Fibroblast of villous mesenchyme (primary cell): ENCODE measurements at regions not wholly inside any gene's neighbourhood (a gene's known extent, or its start where the extent isn't known, plus 50 kb on each side); places are given as distances from the start of the nearest gene placed in this dataset.

ENCODE experiments used
- DNase-seq: peaks from one replicate; pipeline ENCODE4 v3.0.0-alpha.2; 2010; ENCODE audit warnings: low read depth
- H3K4me3 ChIP-seq: 2 replicates; pipeline ENCODE4 v1.5.1; 2011; ENCODE audit warnings: low read depth, mild to moderate bottlenecking, low read length
- TF ChIP-seq, protein P1 (sequence below): IDR thresholded peaks from 2 replicates; pipeline ENCODE4 v1.5.1; 2012; ENCODE audit warnings: low read depth, mild to moderate bottlenecking, low read length; ENCODE audit not compliant: insufficient read depth

DNA sequence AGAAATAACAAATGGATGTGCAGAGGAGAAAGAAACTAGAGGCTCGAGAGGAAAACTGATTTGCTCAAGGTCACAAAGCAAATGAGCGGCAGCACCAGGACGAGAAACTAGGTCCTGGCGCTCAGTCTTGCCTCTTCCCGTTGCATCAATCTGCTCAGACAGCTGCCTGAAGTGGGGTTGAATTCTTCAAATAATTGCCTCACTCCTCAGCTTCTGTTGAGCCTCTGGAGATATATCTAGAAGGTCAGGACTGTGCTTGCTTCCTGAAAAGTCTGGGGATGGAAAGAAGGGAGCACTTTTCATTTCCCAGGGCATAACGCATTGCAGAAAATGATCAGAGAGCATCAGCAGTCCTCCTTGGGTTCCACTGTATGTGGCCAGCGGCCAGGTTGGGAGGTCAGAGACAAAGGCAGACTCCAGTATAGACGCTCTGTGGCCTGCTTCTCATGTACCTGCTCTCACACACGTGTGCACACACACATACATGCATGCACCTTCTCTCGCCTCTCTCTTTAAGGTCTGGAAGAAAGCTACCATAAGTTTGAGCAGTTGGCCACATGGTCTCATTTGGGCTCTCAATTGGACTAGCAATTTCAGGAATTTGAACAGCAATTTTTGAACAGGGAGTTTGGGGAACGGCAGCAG, 83.7 kb upstream of the DUSP5 start:
- TF ChIP-seq, protein P1, sequence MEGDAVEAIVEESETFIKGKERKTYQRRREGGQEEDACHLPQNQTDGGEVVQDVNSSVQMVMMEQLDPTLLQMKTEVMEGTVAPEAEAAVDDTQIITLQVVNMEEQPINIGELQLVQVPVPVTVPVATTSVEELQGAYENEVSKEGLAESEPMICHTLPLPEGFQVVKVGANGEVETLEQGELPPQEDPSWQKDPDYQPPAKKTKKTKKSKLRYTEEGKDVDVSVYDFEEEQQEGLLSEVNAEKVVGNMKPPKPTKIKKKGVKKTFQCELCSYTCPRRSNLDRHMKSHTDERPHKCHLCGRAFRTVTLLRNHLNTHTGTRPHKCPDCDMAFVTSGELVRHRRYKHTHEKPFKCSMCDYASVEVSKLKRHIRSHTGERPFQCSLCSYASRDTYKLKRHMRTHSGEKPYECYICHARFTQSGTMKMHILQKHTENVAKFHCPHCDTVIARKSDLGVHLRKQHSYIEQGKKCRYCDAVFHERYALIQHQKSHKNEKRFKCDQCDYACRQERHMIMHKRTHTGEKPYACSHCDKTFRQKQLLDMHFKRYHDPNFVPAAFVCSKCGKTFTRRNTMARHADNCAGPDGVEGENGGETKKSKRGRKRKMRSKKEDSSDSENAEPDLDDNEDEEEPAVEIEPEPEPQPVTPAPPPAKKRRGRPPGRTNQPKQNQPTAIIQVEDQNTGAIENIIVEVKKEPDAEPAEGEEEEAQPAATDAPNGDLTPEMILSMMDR: no peak
- DNase-seq: no peak
- H3K4me3 ChIP-seq: no peak overlapping the region

DNA sequence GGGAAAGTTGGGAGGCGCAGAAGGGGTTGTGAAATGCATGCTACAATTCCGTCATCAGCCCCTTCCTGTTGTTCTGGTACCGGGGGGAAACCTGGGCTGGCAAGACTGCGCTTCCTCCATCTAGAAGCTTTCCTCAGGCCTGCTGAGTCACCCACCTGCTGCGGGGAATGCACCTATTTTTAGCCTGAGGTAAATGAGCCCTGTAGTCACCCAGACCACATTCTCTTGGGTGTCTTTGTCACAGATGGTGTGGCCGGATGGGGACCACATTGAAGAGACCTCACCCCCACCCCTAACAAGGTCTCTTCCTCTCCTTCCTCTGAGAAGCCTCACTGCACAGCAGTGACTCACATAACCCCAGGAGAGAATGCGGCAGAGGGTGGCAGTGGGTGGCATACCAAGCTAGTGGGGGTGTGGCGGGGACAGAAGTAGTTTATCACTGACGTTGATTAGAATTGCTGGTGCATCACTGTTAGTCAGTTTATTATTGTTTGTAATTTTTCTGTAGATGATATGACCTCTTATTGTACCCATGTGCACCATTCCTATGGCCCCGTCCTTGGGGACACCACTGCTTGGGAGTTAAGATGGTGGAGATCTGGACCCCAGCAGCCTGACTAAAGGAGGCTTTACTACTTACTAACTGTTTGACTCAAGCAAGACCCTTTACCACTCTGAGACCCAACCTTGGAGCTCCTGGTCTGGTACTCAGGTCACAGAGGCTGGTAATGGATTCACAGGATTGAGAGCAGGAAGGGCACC, 83.0 kb upstream of the DUSP5 start:
- DNase-seq: no peak

DNA sequence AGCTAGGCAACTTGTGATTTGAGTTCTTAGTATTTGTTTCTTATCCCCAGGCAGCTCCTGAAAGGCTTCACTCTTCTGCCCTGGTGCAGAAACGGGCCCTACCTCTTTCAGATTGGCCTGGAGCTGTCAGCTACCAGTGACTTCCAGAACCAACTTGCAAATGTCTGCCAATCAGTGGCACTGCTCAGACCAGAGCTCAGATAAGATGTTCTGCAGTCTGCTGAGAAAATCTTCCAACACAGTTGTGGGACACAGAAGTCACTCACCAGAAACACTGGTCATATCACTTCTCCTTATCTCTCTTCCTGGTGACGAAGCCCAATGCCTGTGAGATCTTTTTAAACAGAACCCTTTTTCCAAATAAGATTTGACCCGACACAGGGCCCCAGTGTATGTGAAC, 81.9 kb upstream of the DUSP5 start:
- no peak overlapping the region for H3K4me3 ChIP-seq
- no peak for DNase-seq
- TF ChIP-seq, protein P1: no peak

More for the DNA sequence above, 83.0 kb upstream of the DUSP5 start:
- no peak overlapping the region for H3K4me3 ChIP-seq
- TF ChIP-seq, protein P1: no peak

DNA sequence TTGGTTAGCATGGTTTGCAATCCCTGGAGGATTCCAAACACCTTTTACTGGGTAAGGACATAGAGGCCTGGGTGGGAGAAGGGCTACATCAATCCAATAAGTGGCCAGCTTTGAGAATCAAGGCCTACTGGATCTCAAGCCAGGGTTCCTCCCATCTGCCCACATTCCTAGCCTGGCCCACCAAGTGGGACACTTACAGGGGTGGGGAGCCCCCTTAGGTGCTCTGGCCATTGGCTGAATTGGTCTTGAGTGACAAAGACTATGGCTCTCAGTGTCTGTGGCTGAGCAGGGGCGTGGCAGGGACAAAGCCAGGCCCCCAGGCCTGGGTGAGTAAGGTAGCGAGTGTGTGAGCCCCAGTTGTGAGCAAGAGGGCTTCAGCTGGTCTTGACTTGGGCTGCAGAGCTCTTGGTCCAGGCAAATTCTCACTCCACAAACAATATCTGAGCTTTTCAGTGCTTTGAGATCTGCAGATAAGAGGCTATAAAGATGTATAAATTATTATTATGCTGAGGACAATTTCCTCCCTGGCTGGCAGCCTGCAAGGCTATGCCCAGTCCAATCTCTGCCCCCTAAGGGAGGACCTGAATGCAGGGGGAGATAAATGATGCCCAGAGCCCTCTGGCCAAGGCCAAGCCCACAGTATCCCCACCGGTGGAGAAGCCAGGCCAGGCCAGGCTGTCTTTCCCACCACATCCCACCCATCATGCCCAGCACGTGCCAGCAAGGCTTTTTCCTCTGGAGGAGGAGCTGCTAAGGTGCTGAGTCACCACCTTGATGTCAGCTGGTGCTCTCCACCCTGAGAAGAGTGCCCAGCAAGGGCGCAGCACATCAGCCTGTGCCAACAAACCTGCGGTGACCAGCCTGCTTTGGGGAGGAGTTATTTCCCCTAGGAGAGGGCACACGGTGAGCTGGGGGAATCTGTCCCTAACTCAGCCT, 80.7 kb upstream of the DUSP5 start:
- H3K4me3 ChIP-seq: no peak overlapping the region
- no peak for DNase-seq
- TF ChIP-seq, protein P1: no peak

DNA sequence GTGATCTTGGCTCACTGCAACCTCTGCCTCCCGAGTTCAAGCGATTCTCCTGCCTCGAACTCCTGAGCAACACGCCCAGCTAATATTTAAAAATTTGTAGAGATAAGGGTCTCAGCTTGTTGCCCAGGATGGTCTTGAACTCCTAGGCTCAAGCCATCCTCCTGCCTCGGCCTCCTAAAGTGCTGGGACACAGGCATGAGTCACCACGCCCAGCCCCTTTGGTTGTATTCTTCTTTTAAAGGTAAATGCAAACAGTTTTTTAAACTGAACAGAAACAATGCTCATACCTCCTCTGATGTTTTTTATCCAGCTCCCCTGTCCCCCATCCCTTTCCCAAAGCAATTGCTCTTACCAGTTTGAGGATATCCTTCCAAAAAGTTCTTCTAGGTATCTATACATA, 79.5 kb upstream of the DUSP5 start:
- DNase-seq: no peak

DNA sequence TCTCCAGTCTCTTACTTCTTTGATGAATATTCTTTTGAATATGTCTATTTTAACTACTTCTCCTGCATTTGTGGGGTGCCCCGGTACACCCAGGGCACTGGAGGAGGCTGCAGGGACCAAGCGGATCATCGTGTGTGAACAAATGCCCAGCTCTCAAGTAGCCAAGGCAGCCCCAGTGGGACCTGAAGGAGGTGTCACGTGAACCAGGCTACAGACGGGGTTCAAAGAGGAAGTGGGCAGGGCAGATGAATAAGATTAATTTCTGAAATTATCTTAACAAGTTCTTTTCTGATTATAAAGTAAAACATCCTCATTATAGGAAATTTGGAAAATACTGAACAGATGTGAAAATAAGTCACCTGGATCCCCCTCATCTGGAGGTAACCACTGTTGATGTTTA, 78.4 kb upstream of the DUSP5 start:
- H3K4me3 ChIP-seq: no peak overlapping the region
- TF ChIP-seq, protein P1: no peak
- DNase-seq: no peak

More for the DNA sequence above, 79.5 kb upstream of the DUSP5 start:
- TF ChIP-seq, protein P1: no peak
- H3K4me3 ChIP-seq: no peak overlapping the region
